ENCODE measurements at regions not wholly inside any gene's neighbourhood (a gene's known extent, or its start where the extent isn't known, plus 50 kb on each side); places are given as distances from the start of the nearest gene placed in this dataset.

DNA sequence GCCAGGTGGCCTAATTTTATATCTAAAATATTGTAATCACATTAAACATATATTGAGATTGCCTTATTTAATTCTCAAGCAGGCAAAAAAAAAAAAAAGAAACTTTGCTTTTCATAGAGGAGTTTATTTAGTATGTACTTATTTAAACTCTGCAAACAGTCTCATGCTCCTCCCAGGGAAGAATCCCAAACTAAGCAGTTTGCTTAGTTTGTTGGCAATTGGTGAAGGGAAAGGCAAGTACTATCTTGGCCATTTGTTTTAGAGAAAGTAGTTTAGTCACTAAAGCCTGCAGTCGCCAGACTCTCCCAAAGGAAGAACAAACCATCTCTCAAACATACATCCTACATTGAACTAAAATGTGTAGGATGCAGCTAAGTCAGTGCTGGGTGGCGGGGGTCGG, 226.8 kb downstream of the CDC14C start:
- CTCF ChIA-PET, result no interaction called here
- H2BK20ac ChIP-seq (ENCODE audit: low read depth, low read length), result no peak overlapping the region
- dilution Hi-C loops (cut with HindIII; ENCODE audit: low sequenced_read_pairs, unreplicated experiment), result no loop called here

More for the DNA sequence above, 226.8 kb downstream of the CDC14C start:
- no peaks in the 10 kb centered on the region for H3K9me1 ChIP-seq (ENCODE audit: insufficient read depth, low read length)
- H3K9ac ChIP-seq (ENCODE audit: low read depth, low read length), result no peak overlapping the region
- H3K4me3 ChIP-seq (ENCODE audit: insufficient read depth, low read depth, low read length), result no peak overlapping the region
- no peak overlapping the region for H2AFZ ChIP-seq (replicated peaks; ENCODE audit: low read length, poor library complexity)
- no peak overlapping the region for H4K91ac ChIP-seq (ENCODE audit: insufficient read depth, low read depth, low read length)
- no peaks in the 10 kb centered on the region for H3K79me1 ChIP-seq (ENCODE audit: low read depth in 1 of 2, low read length in 2 of 2)
- no peak overlapping the region for H3K27ac ChIP-seq (ENCODE audit: insufficient read depth, low read length)
- H3K27me3 ChIP-seq (ENCODE audit: control insufficient read depth, insufficient read depth, low read length), result no peaks in the 10 kb centered on the region
- H3K23ac ChIP-seq (ENCODE audit: low read depth, low read length), result no peak overlapping the region
- no peaks in the 10 kb centered on the region for H3K9me3 ChIP-seq (ENCODE audit: control insufficient read depth, insufficient read depth, low read length)
- no peak overlapping the region for H2BK120ac ChIP-seq (ENCODE audit: low read depth, low read length)
- WGBS, 2 experiments (ENCODE audit: extremely low coverage in 2 of 2, insufficient read length in 1 of 2), result no CpG with 5 or more reads among the region's 3 CpGs
- in situ Hi-C loops (cut with MboI; ENCODE audit: low sequenced_read_pairs), result no loop called here
- H3K36me3 ChIP-seq (ENCODE audit: control insufficient read depth, insufficient read depth, low read length), result no peaks in the 10 kb centered on the region
- ATAC-seq (ENCODE audit: low read depth) (no peak), DNase-seq (no peak)
- no peak overlapping the region for H3K14ac ChIP-seq (replicated peaks; ENCODE audit: low read depth, low read length)
- H3K56ac ChIP-seq (ENCODE audit: extremely low read depth, insufficient read depth, low read length), result no peak overlapping the region
- no peaks in the 10 kb centered on the region for H4K20me1 ChIP-seq (ENCODE audit: insufficient read depth, low read length)
- TF ChIP-seq RCOR1 (IDR thresholded peaks at IDR 0.05; ENCODE audit: insufficient replicate concordance, low read length) (no peak), MAFK (IDR thresholded peaks at IDR 0.05; ENCODE audit: low read depth, low read length) (no peak), MXI1 (IDR thresholded peaks at IDR 0.05; ENCODE audit: borderline replicate concordance, low read depth, low read length) (no peak), CEBPB (IDR thresholded peaks at IDR 0.05; ENCODE audit: low read depth, low read length) (no peak), USF2 (IDR thresholded peaks at IDR 0.05; ENCODE audit: low read depth, low read length) (no peak), NFE2L2 (IDR thresholded peaks at IDR 0.05; ENCODE audit: low read depth, low read length) (no peak), CHD1 (IDR thresholded peaks at IDR 0.05; ENCODE audit: low read depth, low read length) (no peak), RFX5 (IDR thresholded peaks at IDR 0.05; ENCODE audit: low read depth, low read length) (no peak), BHLHE40 (IDR thresholded peaks at IDR 0.05; ENCODE audit: low read depth, low read length) (no peak), MAZ (IDR thresholded peaks at IDR 0.05; ENCODE audit: borderline replicate concordance, low read depth, low read length) (no peak), RAD21 (IDR thresholded peaks at IDR 0.05; ENCODE audit: low read length) (no peak), SMC3 (IDR thresholded peaks at IDR 0.05; ENCODE audit: low read depth, low read length) (no peak), POLR2A (IDR thresholded peaks at IDR 0.05; ENCODE audit: low read depth, low read length) (no peak)
- no peak overlapping the region for H4K5ac ChIP-seq (ENCODE audit: low read depth, low read length)
- no peak overlapping the region for H3K4me2 ChIP-seq (ENCODE audit: low read depth, low read length)
- H3K4me1 ChIP-seq (ENCODE audit: control insufficient read depth, insufficient read depth, low read length), result no peaks in the 10 kb centered on the region
- H2BK5ac ChIP-seq (ENCODE audit: low read depth, low read length, poor library complexity, severe bottlenecking), result no peak overlapping the region
- no peak overlapping the region for H3K4ac ChIP-seq (ENCODE audit: low read depth, low read length)
- intact Hi-C loops (cut with micrococcal nuclease), result no loop called here
- H4K8ac ChIP-seq (ENCODE audit: low read depth in 2 of 2, low read length in 2 of 2), result no peak overlapping the region
- H2AK9ac ChIP-seq (replicated peaks; ENCODE audit: low read depth, low read length, poor library complexity), result no peak overlapping the region
- BruUV-seq (replicated peaks), result no TSS peak
- H2BK15ac ChIP-seq (ENCODE audit: low read depth, low read length), result no peak overlapping the region
- H3K18ac ChIP-seq (ENCODE audit: low read depth, low read length), result no peak overlapping the region
- no peak overlapping the region for H2AK5ac ChIP-seq (ENCODE audit: low read depth, low read length)
- POLR2A ChIA-PET (ENCODE audit: unreplicated experiment), result no interaction called here

All from IMR-90 (cell line).